H9 (cell line): ENCODE measurements at regions not wholly inside any gene's neighbourhood (a gene's known extent, or its start where the extent isn't known, plus 50 kb on each side); places are given as distances from the start of the nearest gene placed in this dataset.

Experiments used
- DNase-seq: peaks from one replicate; pipeline ENCODE4 v3.0.0-alpha.2; 2017
- H2AFZ ChIP-seq: one replicate; pipeline ENCODE4 v1.6.1; 2013; ENCODE audit warnings: mild to moderate bottlenecking, low read length, control low read depth, moderate library complexity
- H2AK5ac ChIP-seq: 2 replicates; pipeline ENCODE4 v1.6.1; 2013; ENCODE audit warnings: low read length, control low read depth, mixed read lengths; ENCODE audit not compliant: insufficient read length
- H2BK120ac ChIP-seq: one replicate; pipeline ENCODE4 v1.6.1; 2013; ENCODE audit warnings: low read depth, mild to moderate bottlenecking, low read length, control low read depth, inconsistent platforms; ENCODE audit not compliant: poor library complexity, severe bottlenecking
- H2BK12ac ChIP-seq: 2 replicates; pipeline ENCODE4 v1.6.1; 2013; ENCODE audit warnings: low read length, control low read depth, mixed read lengths, low read depth; ENCODE audit not compliant: insufficient read length
- H2BK15ac ChIP-seq: 2 replicates; pipeline ENCODE4 v1.6.1; 2013; ENCODE audit warnings: low read depth, low read length, control low read depth
- H2BK20ac ChIP-seq: one replicate; pipeline ENCODE4 v1.6.1; 2013; ENCODE audit warnings: low read depth, mild to moderate bottlenecking, low read length, control low read depth, inconsistent platforms; ENCODE audit not compliant: poor library complexity, severe bottlenecking
- H2BK5ac ChIP-seq: 2 replicates; pipeline ENCODE4 v1.6.1; 2013; ENCODE audit warnings: low read length, control low read depth, mixed read lengths; ENCODE audit not compliant: insufficient read length
- H3K14ac ChIP-seq: 2 replicates; pipeline ENCODE4 v1.6.1; 2013; ENCODE audit warnings: low read length, control low read depth; ENCODE audit not compliant: insufficient read depth
- H3K18ac ChIP-seq: 2 replicates; pipeline ENCODE4 v1.6.1; 2013; ENCODE audit warnings: low read depth, mild to moderate bottlenecking, mixed read lengths, low read length, control low read depth; ENCODE audit not compliant: insufficient read length
- H3K23ac ChIP-seq: 2 replicates; pipeline ENCODE4 v1.6.1; 2013; ENCODE audit warnings: low read length, control low read depth, mixed read lengths, low read depth; ENCODE audit not compliant: insufficient read length
- H3K23me2 ChIP-seq: 2 replicates; pipeline ENCODE4 v1.6.1; 2013; ENCODE audit warnings: low read depth, mild to moderate bottlenecking, mixed read lengths, low read length, control low read depth; ENCODE audit not compliant: insufficient read length, poor library complexity, severe bottlenecking
- H3K27ac ChIP-seq: 2 replicates; pipeline ENCODE4 v1.5.1; 2013; ENCODE audit warnings: low read length, control low read depth, mixed read lengths, low read depth; ENCODE audit not compliant: insufficient read length
- H3K27me3 ChIP-seq: 2 replicates; pipeline ENCODE4 v1.6.1; 2013; ENCODE audit warnings: low read length, control low read depth, inconsistent platforms; ENCODE audit not compliant: insufficient read depth
- H3K4ac ChIP-seq: 2 replicates; pipeline ENCODE4 v1.6.1; 2013; ENCODE audit warnings: low read depth, mild to moderate bottlenecking, control low read depth, inconsistent platforms, low read length, moderate library complexity
- H3K4me1 ChIP-seq: 2 replicates; pipeline ENCODE4 v1.6.1; 2013; ENCODE audit warnings: low read length, control low read depth, inconsistent platforms; ENCODE audit not compliant: insufficient read depth
- H3K4me2 ChIP-seq: 2 replicates; pipeline ENCODE4 v1.6.1; 2013; ENCODE audit warnings: low read length, control low read depth, mixed read lengths; ENCODE audit not compliant: insufficient read length, insufficient read depth
- H3K56ac ChIP-seq: 2 replicates; pipeline ENCODE4 v1.6.1; 2013; ENCODE audit warnings: low read depth, mild to moderate bottlenecking, mixed read lengths, low read length, control low read depth; ENCODE audit not compliant: insufficient read length
- H3K79me1 ChIP-seq: 2 replicates; pipeline ENCODE4 v1.6.1; 2013; ENCODE audit warnings: low read depth, mild to moderate bottlenecking, moderate library complexity, low read length, control low read depth, inconsistent platforms; ENCODE audit not compliant: insufficient read depth, poor library complexity, severe bottlenecking
- H3K79me2 ChIP-seq: 2 replicates; pipeline ENCODE4 v1.6.1; 2013; ENCODE audit warnings: low read length, control low read depth, inconsistent platforms; ENCODE audit not compliant: insufficient read depth
- H3K9ac ChIP-seq: 2 replicates; pipeline ENCODE4 v1.6.1; 2013; ENCODE audit warnings: low read length, control low read depth, mixed read lengths; ENCODE audit not compliant: insufficient read length; ENCODE audit errors: extremely low read depth
- H3K9me3 ChIP-seq: one replicate; pipeline ENCODE4 v1.6.1; 2013; ENCODE audit warnings: low read depth, low read length, inconsistent platforms; ENCODE audit not compliant: control insufficient read depth
- H3T11ph ChIP-seq: one replicate; pipeline ENCODE4 v1.6.1; 2013; ENCODE audit warnings: mild to moderate bottlenecking, low read length, control low read depth, inconsistent platforms
- H4K20me1 ChIP-seq: one replicate; pipeline ENCODE4 v1.6.1; 2013; ENCODE audit not compliant: control insufficient read depth, insufficient read length, insufficient read depth
- H4K5ac ChIP-seq: 2 replicates; pipeline ENCODE4 v1.6.1; 2013; ENCODE audit warnings: low read depth, mild to moderate bottlenecking, mixed read lengths, low read length, control low read depth; ENCODE audit not compliant: insufficient read length
- H4K8ac ChIP-seq: replicated peaks from 2 replicates; pipeline ENCODE4 v1.6.1; 2013; ENCODE audit warnings: low read length, control low read depth, mixed read lengths, low read depth; ENCODE audit not compliant: insufficient read length
- H4K91ac ChIP-seq: 2 replicates; pipeline ENCODE4 v1.6.1; 2013; ENCODE audit warnings: low read depth, mild to moderate bottlenecking, moderate library complexity, mixed read lengths, low read length, control low read depth; ENCODE audit not compliant: insufficient read length
- H3K27ac Mint-ChIP-seq, 3 experiments: 2 replicates in 2 of 3; 3 replicates in 1 of 3; pipeline ENCODE4 v1.8.0; 2020 to 2021; ENCODE audit warnings: mixed read lengths in 3 of 3, mild to moderate bottlenecking in 1 of 3, moderate library complexity in 1 of 3
- H3K27me3 Mint-ChIP-seq: 2 replicates; pipeline ENCODE4 v1.8.0; 2021; ENCODE audit warnings: low read depth, mild to moderate bottlenecking, moderate library complexity, mixed read lengths
- H3K36me3 Mint-ChIP-seq, 3 experiments: 2 replicates in 2 of 3; 3 replicates in 1 of 3; pipeline ENCODE4 v1.8.0; 2020 to 2021; ENCODE audit warnings: low read depth in 3 of 3, mixed read lengths in 3 of 3; ENCODE audit not compliant: insufficient read depth in 1 of 3
- H3K4me1 Mint-ChIP-seq, 2 experiments: 2 replicates each; pipeline ENCODE4 v1.8.0; 2020; ENCODE audit warnings: mixed read lengths in 2 of 2
- H3K4me3 Mint-ChIP-seq, 2 experiments: 2 replicates in 1 of 2; 3 replicates in 1 of 2; pipeline ENCODE4 v1.8.0; 2020 to 2021; ENCODE audit warnings: mild to moderate bottlenecking in 2 of 2, mixed read lengths in 2 of 2, moderate library complexity in 1 of 2
- H3K9me3 Mint-ChIP-seq, 2 experiments: 2 replicates in 1 of 2; 3 replicates in 1 of 2; pipeline ENCODE4 v1.8.0; 2020; ENCODE audit warnings: mild to moderate bottlenecking in 2 of 2, mixed read lengths in 2 of 2, moderate library complexity in 1 of 2
- WGBS: extraction: QIAGEN DNeasy Blood & Tissue Kit; methylation state at CpG from one replicate; pipeline ENCODE4 v1.1.7; 2013; ENCODE audit warnings: missing lambda C conversion rate, low lambda C conversion rate, mixed read lengths; ENCODE audit not compliant: insufficient read length; ENCODE audit errors: extremely low coverage; 5-methylcytosine and 5-hydroxymethylcytosine counted together
- TF ChIP-seq, protein P1 (sequence below): fragments of 200-600 bp; sonication (generic); conservative IDR thresholded peaks from 3 replicates; pipeline ENCODE4 v1.8.0; 2021; ENCODE audit warnings: antibody characterized with exemption, mild to moderate bottlenecking

- no peak overlapping the region for H3K4me2 ChIP-seq
- H2AK5ac ChIP-seq, result no peak overlapping the region
- H3K4me1 ChIP-seq, result 0 out of 2 replicates have a peak, but pooled peaks cover 4% of the 10 kb centered on the region
- Mint-ChIP-seq H3K27me3 (peaks cover 93% of the 10 kb centered on the region), H3K36me3 (no peaks in the 10 kb centered on the region; a peak in 1 of 7 replicates), H3K4me3 (no peak overlapping the region; a peak in 1 of 5 replicates), H3K9me3 (no peaks in the 10 kb centered on the region; a peak in 1 of 5 replicates), H3K4me1 (peaks cover 31 to 75% of the 10 kb centered on the region in 2 experiments), H3K27ac (no peak overlapping the region; a peak in 1 of 7 replicates)
- no peak overlapping the region for H3K9ac ChIP-seq
- H3K14ac ChIP-seq, result no peak overlapping the region; the same call in 1 of the 2 replicates
- H4K8ac ChIP-seq, result no peak overlapping the region
- no peak overlapping the region for H2AFZ ChIP-seq
- no peaks in the 10 kb centered on the region for H3K9me3 ChIP-seq
- H3K79me2 ChIP-seq, result no peaks in the 10 kb centered on the region
- H3K23ac ChIP-seq, result no peak overlapping the region
- H3K23me2 ChIP-seq, result peaks cover 5% of the 10 kb centered on the region
- H4K20me1 ChIP-seq, result no peaks in the 10 kb centered on the region
- H2BK20ac ChIP-seq, result no peak overlapping the region
- H2BK5ac ChIP-seq, result no peak overlapping the region
- no peak overlapping the region for H3K27ac ChIP-seq
- no peak overlapping the region for H3K56ac ChIP-seq
- H2BK120ac ChIP-seq, result no peak overlapping the region
- TF ChIP-seq, protein P1, sequence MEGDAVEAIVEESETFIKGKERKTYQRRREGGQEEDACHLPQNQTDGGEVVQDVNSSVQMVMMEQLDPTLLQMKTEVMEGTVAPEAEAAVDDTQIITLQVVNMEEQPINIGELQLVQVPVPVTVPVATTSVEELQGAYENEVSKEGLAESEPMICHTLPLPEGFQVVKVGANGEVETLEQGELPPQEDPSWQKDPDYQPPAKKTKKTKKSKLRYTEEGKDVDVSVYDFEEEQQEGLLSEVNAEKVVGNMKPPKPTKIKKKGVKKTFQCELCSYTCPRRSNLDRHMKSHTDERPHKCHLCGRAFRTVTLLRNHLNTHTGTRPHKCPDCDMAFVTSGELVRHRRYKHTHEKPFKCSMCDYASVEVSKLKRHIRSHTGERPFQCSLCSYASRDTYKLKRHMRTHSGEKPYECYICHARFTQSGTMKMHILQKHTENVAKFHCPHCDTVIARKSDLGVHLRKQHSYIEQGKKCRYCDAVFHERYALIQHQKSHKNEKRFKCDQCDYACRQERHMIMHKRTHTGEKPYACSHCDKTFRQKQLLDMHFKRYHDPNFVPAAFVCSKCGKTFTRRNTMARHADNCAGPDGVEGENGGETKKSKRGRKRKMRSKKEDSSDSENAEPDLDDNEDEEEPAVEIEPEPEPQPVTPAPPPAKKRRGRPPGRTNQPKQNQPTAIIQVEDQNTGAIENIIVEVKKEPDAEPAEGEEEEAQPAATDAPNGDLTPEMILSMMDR, result no peak
- H3K79me1 ChIP-seq, result no peaks in the 10 kb centered on the region
- H3K4ac ChIP-seq, result no peak overlapping the region
- no peak overlapping the region for H4K91ac ChIP-seq
- no peak overlapping the region for H4K5ac ChIP-seq
- no peak overlapping the region for H2BK12ac ChIP-seq
- H2BK15ac ChIP-seq, result no peak overlapping the region
- no CpG with 5 or more reads among the region's 10 CpGs for WGBS
- DNase-seq, result no peak
- no peak overlapping the region for H3T11ph ChIP-seq
- H3K27me3 ChIP-seq, result peaks cover 34% of the 10 kb centered on the region; the same call in 1 of the 2 replicates
- H3K18ac ChIP-seq, result no peak overlapping the region
Measured at GRCh38 chr17:49906531-49907136, 58.8 kb upstream of the TAC4 start.
